Mesenchymal stem cell (in vitro differentiated cells and primary cell): ENCODE measurements at regions not wholly inside any gene's neighbourhood (a gene's known extent, or its start where the extent isn't known, plus 50 kb on each side); places are given as distances from the start of the nearest gene placed in this dataset.

ENCODE experiments used
- DNase-seq: peaks from one replicate; pipeline ENCODE4 v3.0.0-alpha.2; 2013
- H2AFZ ChIP-seq: one replicate; pipeline ENCODE4 v1.6.1; 2013; ENCODE audit warnings: low read depth, mild to moderate bottlenecking, control low read depth, inconsistent platforms, low read length, moderate library complexity
- H2AK5ac ChIP-seq: 2 replicates; pipeline ENCODE4 v1.6.1; 2013; ENCODE audit warnings: low read length, moderate library complexity, mild to moderate bottlenecking, inconsistent platforms; ENCODE audit not compliant: severe bottlenecking
- H2BK120ac ChIP-seq: one replicate; pipeline ENCODE4 v1.6.1; 2013; ENCODE audit warnings: low read depth, mild to moderate bottlenecking, inconsistent platforms, low read length, moderate library complexity
- H2BK12ac ChIP-seq, 2 experiments: one replicate each; pipeline ENCODE4 v1.6.1; 2013; ENCODE audit warnings: inconsistent platforms in 2 of 2, low read length in 2 of 2, mild to moderate bottlenecking in 2 of 2, moderate library complexity in 2 of 2, control low read depth in 1 of 2
- H2BK15ac ChIP-seq: one replicate; pipeline ENCODE4 v1.6.1; 2013; ENCODE audit warnings: mild to moderate bottlenecking, low read depth, inconsistent platforms; ENCODE audit not compliant: poor library complexity, severe bottlenecking
- H2BK5ac ChIP-seq: 2 replicates; pipeline ENCODE4 v1.6.1; 2013; ENCODE audit warnings: low read depth, mild to moderate bottlenecking, low read length, control low read depth, inconsistent platforms; ENCODE audit not compliant: poor library complexity, severe bottlenecking
- H3K14ac ChIP-seq, 2 experiments: one replicate each; pipeline ENCODE4 v1.6.1; 2013; ENCODE audit warnings: inconsistent platforms in 2 of 2, low read length in 2 of 2, control low read depth in 1 of 2, mild to moderate bottlenecking in 1 of 2, moderate library complexity in 1 of 2
- H3K18ac ChIP-seq, 2 experiments: one replicate each; pipeline ENCODE4 v1.6.1; 2013; ENCODE audit warnings: inconsistent platforms in 2 of 2, low read length in 2 of 2, control low read depth in 1 of 2, low read depth in 1 of 2, mild to moderate bottlenecking in 1 of 2
- H3K23ac ChIP-seq, 2 experiments: one replicate each; pipeline ENCODE4 v1.6.1; 2013; ENCODE audit warnings: inconsistent platforms in 2 of 2, low read length in 2 of 2, mild to moderate bottlenecking in 2 of 2, moderate library complexity in 2 of 2, control low read depth in 1 of 2
- H3K27ac ChIP-seq: 2 replicates; pipeline ENCODE4 v1.5.1; 2013; ENCODE audit warnings: mild to moderate bottlenecking, moderate library complexity, low read length, control low read depth, inconsistent platforms; ENCODE audit not compliant: poor library complexity, severe bottlenecking
- H3K27me3 ChIP-seq, 2 experiments: 2 replicates each; pipeline versions ENCODE4 v1.6.1 to v1.7.0; 2013; ENCODE audit warnings: low read length in 2 of 2, mild to moderate bottlenecking in 2 of 2, moderate library complexity in 2 of 2, control low read depth in 1 of 2, inconsistent platforms in 1 of 2; ENCODE audit not compliant: control insufficient read depth in 1 of 2, insufficient read depth in 1 of 2
- H3K36me3 ChIP-seq, 2 experiments: 2 replicates each; pipeline versions ENCODE4 v1.6.1 to v1.7.0; 2013; ENCODE audit warnings: low read length in 2 of 2, control low read depth in 1 of 2, inconsistent platforms in 1 of 2, low read depth in 1 of 2, mild to moderate bottlenecking in 1 of 2; ENCODE audit not compliant: insufficient read depth in 2 of 2, control insufficient read depth in 1 of 2
- H3K4ac ChIP-seq, 2 experiments: one replicate each; pipeline ENCODE4 v1.6.1; 2013; ENCODE audit warnings: inconsistent platforms in 2 of 2, low read length in 2 of 2, mild to moderate bottlenecking in 2 of 2, moderate library complexity in 2 of 2, control low read depth in 1 of 2, low read depth in 1 of 2
- H3K4me1 ChIP-seq: 2 replicates; pipeline ENCODE4 v1.6.1; 2013; ENCODE audit warnings: low read depth, low read length, control low read depth; ENCODE audit not compliant: control insufficient read depth, insufficient read depth
- H3K4me2 ChIP-seq: 2 replicates; pipeline ENCODE4 v1.6.1; 2013; ENCODE audit warnings: low read length, mild to moderate bottlenecking, inconsistent platforms; ENCODE audit not compliant: poor library complexity, severe bottlenecking
- H3K4me3 ChIP-seq, 2 experiments: 2 replicates each; pipeline versions ENCODE4 v1.5.1 to v1.7.0; 2013; ENCODE audit warnings: low read length in 2 of 2, mild to moderate bottlenecking in 2 of 2, control low read depth in 1 of 2, low read depth in 1 of 2; ENCODE audit not compliant: insufficient read depth in 1 of 2
- H3K79me1 ChIP-seq: replicated peaks from 2 replicates; pipeline ENCODE4 v1.6.1; 2013; ENCODE audit warnings: mild to moderate bottlenecking, control low read depth, low read length, inconsistent platforms; ENCODE audit not compliant: poor library complexity, severe bottlenecking
- H3K9ac ChIP-seq: 2 replicates; pipeline ENCODE4 v1.7.0; 2013; ENCODE audit warnings: mild to moderate bottlenecking, low read length, moderate library complexity
- H3K9me3 ChIP-seq: 2 replicates; pipeline ENCODE4 v1.7.0; 2013; ENCODE audit warnings: mild to moderate bottlenecking, low read length; ENCODE audit not compliant: control insufficient read depth
- H4K8ac ChIP-seq: one replicate; pipeline ENCODE4 v1.6.1; 2013; ENCODE audit warnings: inconsistent platforms, mild to moderate bottlenecking, low read length, moderate library complexity
- H4K91ac ChIP-seq: one replicate; pipeline ENCODE4 v1.6.1; 2013; ENCODE audit warnings: mild to moderate bottlenecking, low read length, inconsistent platforms
- WGBS: methylation state at CpG from one replicate; pipeline ENCODE4 v1.1.7; 2013; ENCODE audit warnings: mixed read lengths; 5-methylcytosine and 5-hydroxymethylcytosine counted together

GRCh38 chrX:45300638-45301037, 100.0 kb upstream of the DIPK2B start:
- Histone ChIP-seq H3K9ac (no peak overlapping the region), H3K36me3 (no peaks in the 10 kb centered on the region), H2BK120ac (no peak overlapping the region), H2BK15ac (no peak overlapping the region), H2BK5ac (no peak overlapping the region), H3K4ac (no peak overlapping the region), H3K4me3 (no peak overlapping the region), H3K79me1 (no peaks in the 10 kb centered on the region), H4K8ac (no peak overlapping the region), H3K14ac (no peak overlapping the region), H3K27ac (no peak overlapping the region), H2AK5ac (no peak overlapping the region), H2AFZ (no peak overlapping the region), H3K4me1 (no peaks in the 10 kb centered on the region), H4K91ac (no peak overlapping the region), H3K27me3 (peaks cover 0 to 18% of the 10 kb centered on the region in 2 experiments), H3K23ac (no peak overlapping the region), H3K4me2 (no peak overlapping the region), H2BK12ac (no peak overlapping the region), H3K18ac (no peak overlapping the region), H3K9me3 (peaks cover 9% of the 10 kb centered on the region)
- WGBS: 94% methylated on average over 1 of the region's 2 CpGs
- no peak for DNase-seq

- no peak overlapping the region for H3K27ac ChIP-seq
- no peak overlapping the region for H4K8ac ChIP-seq
- no peak overlapping the region for H3K23ac ChIP-seq
- H3K4ac ChIP-seq: no peak overlapping the region
- H2BK15ac ChIP-seq: no peak overlapping the region
- no peak overlapping the region for H2BK5ac ChIP-seq
- no peak overlapping the region for H2AK5ac ChIP-seq
- H3K9me3 ChIP-seq: peaks cover under 1% of the 10 kb centered on the region
- H3K9ac ChIP-seq: no peak overlapping the region
- no peak overlapping the region for H3K14ac ChIP-seq
- H2BK12ac ChIP-seq: no peak overlapping the region
- WGBS: 10% methylated on average over 2 of the region's 3 CpGs
- peak; percentile 49 for DNase-seq
- H2BK120ac ChIP-seq: no peak overlapping the region
- no peaks in the 10 kb centered on the region for H3K79me1 ChIP-seq
- H3K27me3 ChIP-seq: peaks cover 28 to 46% of the 10 kb centered on the region in 2 experiments
- H3K18ac ChIP-seq: no peak overlapping the region
- no peak overlapping the region for H4K91ac ChIP-seq
- H3K4me3 ChIP-seq: no peak overlapping the region
- H3K36me3 ChIP-seq: no peaks in the 10 kb centered on the region
- H3K4me2 ChIP-seq: no peak overlapping the region
- H3K4me1 ChIP-seq: no peaks in the 10 kb centered on the region
- no peak overlapping the region for H2AFZ ChIP-seq
Measured at GRCh38 chrX:45295259-45295986, 94.7 kb upstream of the DIPK2B start.

GRCh38 chrX:45274576-45274975, 73.9 kb upstream of the DIPK2B start:
- H3K18ac ChIP-seq: no peak overlapping the region

GRCh38 chrX:45267007-45267406, 66.3 kb upstream of the DIPK2B start:
- H3K9ac ChIP-seq: no peak overlapping the region
- H3K14ac ChIP-seq: no peak overlapping the region
- H2AFZ ChIP-seq: no peak overlapping the region
- H2BK12ac ChIP-seq: no peak overlapping the region
- no peak for DNase-seq
- H2BK15ac ChIP-seq: no peak overlapping the region
- no peak overlapping the region for H3K4me3 ChIP-seq
- H3K4ac ChIP-seq: no peak overlapping the region
- H3K18ac ChIP-seq: no peak overlapping the region
- no peak overlapping the region for H2BK120ac ChIP-seq
- H3K79me1 ChIP-seq: no peaks in the 10 kb centered on the region
- peaks cover 22% of the 10 kb centered on the region for H3K9me3 ChIP-seq
- H4K8ac ChIP-seq: no peak overlapping the region
- H3K27ac ChIP-seq: no peak overlapping the region
- no peak overlapping the region for H2BK5ac ChIP-seq
- no peak overlapping the region for H3K4me2 ChIP-seq
- no peaks in the 10 kb centered on the region for H3K36me3 ChIP-seq
- no peak overlapping the region for H4K91ac ChIP-seq
- H2AK5ac ChIP-seq: no peak overlapping the region
- peaks cover 0 to 40% of the 10 kb centered on the region in 2 experiments for H3K27me3 ChIP-seq
- no peak overlapping the region for H3K23ac ChIP-seq
- no CpG with 5 or more reads among the region's 1 CpG for whole genome bisulfite sequencing
- H3K4me1 ChIP-seq: no peaks in the 10 kb centered on the region

More at GRCh38 chrX:45274576-45274975, 73.9 kb upstream of the DIPK2B start:
- H3K14ac ChIP-seq: no peak overlapping the region
- no peak overlapping the region for H2AFZ ChIP-seq
- H4K91ac ChIP-seq: no peak overlapping the region
- H3K9me3 ChIP-seq: peaks cover 23% of the 10 kb centered on the region
- no peak overlapping the region for H3K4me2 ChIP-seq
- no peaks in the 10 kb centered on the region for H3K79me1 ChIP-seq
- no peak overlapping the region for H3K4ac ChIP-seq
- H2BK120ac ChIP-seq: no peak overlapping the region
- no peak overlapping the region for H2BK5ac ChIP-seq
- H2AK5ac ChIP-seq: no peak overlapping the region
- no peak overlapping the region for H3K23ac ChIP-seq
- WGBS: 100% methylated on average over 1 of the region's 1 CpG
- H2BK12ac ChIP-seq: no peak overlapping the region
- H3K36me3 ChIP-seq: no peaks in the 10 kb centered on the region
- peaks cover 0 to 18% of the 10 kb centered on the region in 2 experiments for H3K27me3 ChIP-seq
- no peak overlapping the region for H4K8ac ChIP-seq
- no peak overlapping the region for H2BK15ac ChIP-seq
- DNase-seq: no peak
- H3K4me3 ChIP-seq: no peak overlapping the region
- H3K4me1 ChIP-seq: no peaks in the 10 kb centered on the region
- no peak overlapping the region for H3K27ac ChIP-seq
- H3K9ac ChIP-seq: no peak overlapping the region
